NOMO-1 (cell line): ENCODE measurements at regions not wholly inside any gene's neighbourhood (a gene's known extent, or its start where the extent isn't known, plus 50 kb on each side); places are given as distances from the start of the nearest gene placed in this dataset.

ENCODE experiments used
- DNase-seq, 2 experiments: peaks; one replicate each; lab custom pipeline; 2025; ENCODE audit not compliant: unreplicated experiment in 2 of 2; lab: John Stamatoyannopoulos, UW

- no peak for DNase-seq
Measured at GRCh38 chr4:14917298-14917633, 85.0 kb upstream of the CPEB2 start.

GRCh38 chr4:14918336-14918735 is 83.9 kb upstream of the CPEB2 start:
- DNase-seq = no peak

- DNase-seq = no peak
Measured at GRCh38 chr4:14919785-14920184, 82.5 kb upstream of the CPEB2 start.

DNA sequence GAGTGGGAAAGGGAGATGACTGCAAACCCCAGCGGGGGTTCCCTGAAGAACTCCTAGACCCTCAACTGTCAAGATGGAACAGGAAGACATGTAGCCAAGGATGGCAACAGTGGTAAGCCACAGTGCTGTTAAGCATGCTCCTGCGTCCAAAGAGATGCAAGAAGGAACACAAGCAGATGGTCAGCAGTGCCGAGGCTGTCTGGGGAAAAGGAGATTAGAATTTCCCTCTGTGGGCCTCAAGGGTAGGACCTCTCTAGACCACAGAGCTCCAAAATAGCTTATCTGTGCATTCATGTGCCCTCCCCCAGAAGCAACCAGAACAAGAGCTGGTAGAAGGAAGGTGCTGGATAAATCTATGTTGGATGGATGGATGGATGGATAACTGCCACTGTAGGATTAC is 82.0 kb upstream of the CPEB2 start:
- DNase-seq = no peak

DNA sequence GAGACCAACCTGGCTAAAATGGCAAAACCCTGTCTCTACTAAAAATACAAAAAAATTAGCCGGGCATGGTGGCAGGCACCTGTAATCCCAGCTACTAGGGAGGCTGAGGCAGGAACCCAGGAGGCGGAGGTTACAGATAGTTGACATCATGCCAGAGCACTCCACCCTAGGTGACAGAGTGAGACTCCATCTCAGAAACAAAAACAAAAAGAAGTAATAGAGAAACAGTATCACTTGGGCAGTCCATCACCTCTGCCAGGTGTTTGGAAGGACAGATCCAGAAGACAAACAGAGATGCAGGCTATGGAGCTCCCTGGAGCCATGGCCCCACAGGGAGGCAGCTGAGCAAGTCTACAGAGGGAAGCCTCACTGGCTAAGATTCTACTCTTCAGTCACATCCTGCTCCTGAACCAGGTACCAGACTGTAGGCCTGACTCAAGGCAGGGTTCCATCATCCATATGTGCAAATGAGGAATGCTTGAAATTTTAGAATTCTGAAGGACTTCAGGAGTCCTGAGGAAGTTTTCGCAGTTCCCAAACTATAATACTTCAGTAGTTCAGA is 81.4 kb upstream of the CPEB2 start:
- peak in 1 of 2 experiments; percentile 24 for DNase-seq

DNA sequence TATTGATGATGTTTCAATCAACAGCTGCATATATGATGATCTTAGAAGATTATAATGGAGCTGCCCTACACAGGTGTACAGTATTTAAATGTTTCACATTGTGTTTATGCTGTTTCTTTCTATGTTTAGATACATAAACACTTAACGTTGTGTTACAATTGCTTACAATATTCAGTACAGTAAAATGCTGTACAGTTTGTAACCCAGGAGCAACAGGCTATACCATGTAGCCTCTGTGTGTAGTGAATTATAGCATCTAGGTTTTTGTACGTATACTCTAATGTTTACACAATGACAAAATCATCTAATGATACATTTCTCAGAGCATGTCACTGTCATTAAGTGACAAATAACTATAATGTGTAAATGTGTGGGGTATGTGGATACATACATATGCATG is 80.5 kb upstream of the CPEB2 start:
- peak; percentile 2 to 68 for DNase-seq

DNA sequence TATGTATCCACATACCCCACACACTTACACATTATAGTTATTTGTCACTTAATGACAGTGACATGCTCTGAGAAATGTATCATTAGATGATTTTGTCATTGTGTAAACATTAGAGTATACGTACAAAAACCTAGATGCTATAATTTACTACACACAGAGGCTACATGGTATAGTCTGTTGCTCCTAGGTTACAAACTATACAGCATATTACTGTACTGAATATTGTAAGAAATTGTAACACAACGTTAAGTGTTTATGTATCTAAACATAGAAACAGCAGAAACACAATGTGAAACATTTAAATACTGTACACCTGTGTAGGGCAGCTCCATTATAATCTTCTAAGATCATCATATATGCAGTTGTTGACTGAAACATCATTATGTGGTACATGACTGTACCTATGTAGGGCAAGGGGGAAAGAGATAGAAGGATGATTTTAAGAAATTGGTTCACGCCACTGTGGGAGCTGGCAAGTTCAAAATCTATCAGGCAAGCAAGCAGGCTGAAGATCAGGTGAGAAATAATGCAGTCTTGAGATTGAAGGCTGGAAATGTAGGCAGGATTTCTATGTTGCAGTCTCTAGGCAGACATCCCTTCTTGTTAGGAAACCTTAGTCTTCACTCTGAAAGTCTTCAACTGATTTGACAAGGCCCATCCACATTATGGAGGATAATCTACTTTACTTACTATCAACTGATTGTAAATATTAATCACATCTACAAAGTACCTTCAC is 78.0 kb upstream of the CPEB2 start:
- peak in 1 of 2 experiments; percentile 64 for DNase-seq

DNA sequence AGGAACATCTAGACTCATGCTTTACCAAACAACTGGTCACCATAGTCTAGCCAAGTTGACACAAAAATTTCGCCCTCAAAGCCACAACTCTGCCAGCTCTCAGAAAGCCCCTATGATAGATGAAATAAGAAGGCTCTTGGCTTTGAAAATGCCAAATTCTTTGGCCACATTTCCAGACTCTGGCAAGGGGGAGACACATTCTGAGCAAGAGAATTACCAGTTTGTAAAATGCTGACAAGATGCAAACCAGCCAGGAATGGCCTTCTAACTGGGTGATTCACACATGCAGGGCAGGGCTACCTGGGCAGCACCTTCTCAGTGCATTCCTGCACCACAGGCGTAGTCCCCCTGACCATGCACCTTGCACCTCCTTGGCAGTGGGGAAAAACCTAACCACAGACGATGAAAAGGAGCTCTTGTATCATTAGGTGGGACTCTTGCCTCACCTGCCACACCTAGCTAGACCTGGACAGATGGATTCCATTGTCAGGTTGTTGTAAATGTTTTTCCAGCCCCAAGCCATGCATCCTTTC is 77.4 kb upstream of the CPEB2 start:
- DNase-seq = no peak

DNA sequence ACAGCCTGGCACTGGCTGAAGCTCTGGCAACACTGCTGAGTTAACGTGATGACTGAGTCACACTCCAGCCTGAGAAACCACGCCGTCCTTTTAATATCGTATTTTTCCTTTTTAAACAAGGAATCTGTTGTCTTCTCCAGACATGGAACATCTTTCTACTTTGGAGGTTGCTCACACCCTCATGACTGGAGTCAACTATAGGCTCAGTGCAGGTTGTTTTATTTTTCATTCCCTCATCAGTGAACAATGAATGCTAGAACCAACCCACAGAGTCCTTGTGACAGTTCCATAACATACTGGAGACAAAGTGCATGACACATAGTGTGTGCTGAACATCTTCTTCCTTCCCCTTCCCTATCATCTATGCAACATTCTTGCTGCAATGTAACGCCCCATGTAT is 76.8 kb upstream of the CPEB2 start:
- no peak for DNase-seq

- no peak for DNase-seq
Measured at GRCh38 chr4:14926368-14926767, 75.9 kb upstream of the CPEB2 start.

DNA sequence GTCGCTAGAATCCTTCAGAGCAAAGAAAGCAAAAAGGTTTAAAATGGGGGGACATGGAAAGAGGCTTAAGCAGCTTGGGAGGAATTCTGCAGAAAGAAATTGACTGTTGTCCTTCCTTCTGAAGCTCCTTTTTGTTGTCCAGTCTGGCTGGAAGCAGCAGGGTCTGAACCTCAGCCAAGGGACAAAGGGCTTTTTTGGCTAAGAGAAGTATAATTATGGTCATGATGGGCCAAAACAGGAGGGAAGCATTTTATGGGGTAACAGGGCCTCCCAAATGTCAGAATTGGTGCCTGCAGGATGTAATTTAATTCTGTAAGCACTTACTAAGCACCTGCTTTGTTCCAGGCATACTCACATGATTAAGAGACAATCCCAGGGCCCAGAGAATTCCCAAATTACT is 74.2 kb upstream of the CPEB2 start:
- DNase-seq = no peak

GRCh38 chr4:14929669-14930068 is 72.6 kb upstream of the CPEB2 start:
- DNase-seq = no peak

DNA sequence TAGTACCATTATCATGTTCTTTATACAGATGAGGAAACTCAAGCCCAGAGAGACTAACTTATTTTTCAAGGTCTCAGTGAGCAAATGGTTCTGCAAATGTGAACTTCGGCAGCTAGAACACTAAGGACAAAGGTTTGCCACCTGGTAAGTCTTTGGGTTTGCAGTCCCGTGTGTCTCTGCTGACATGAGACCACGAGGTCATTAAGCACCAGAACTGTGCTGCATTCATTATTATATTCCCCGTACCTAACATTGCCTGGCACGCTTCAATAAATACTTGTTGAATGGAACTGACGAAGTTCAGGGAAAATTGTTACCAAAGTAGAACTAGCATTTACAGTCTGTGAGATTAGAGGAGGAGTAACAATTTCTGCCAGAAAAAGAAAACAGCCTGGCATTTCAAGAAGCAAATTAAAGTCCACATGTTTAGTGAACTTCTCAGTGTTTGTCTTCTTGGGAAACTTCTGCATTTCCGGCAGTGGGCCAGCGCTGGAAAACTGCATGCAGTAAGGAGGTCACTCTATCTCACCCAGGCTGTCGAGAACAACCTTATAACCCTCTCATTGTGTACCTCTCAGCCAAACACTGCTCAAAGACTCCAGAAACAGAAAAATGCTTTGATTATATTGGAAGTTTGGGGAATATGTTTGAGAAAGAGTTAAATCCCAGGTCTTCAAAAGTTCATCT is 67.4 kb upstream of the CPEB2 start:
- no peak for DNase-seq

DNA sequence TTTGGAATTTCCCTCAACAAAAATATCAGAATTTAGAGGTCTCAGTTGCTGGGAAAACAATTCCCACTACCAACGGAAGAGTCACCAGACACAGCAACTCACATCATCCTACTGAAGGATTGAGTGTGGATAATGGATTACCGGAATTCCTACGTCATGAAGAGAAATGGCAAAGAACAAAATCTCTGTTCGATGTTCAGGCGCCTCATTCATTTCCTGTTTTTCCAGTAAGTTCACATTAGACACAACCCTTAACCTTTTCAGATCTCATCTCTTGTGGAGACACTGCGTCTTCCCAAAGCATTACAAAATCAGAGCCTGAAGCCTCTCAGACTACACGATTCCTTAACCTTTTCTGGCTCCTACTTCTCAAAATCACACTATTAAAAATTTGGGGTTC is 58.5 kb upstream of the CPEB2 start:
- DNase-seq = no peak

DNA sequence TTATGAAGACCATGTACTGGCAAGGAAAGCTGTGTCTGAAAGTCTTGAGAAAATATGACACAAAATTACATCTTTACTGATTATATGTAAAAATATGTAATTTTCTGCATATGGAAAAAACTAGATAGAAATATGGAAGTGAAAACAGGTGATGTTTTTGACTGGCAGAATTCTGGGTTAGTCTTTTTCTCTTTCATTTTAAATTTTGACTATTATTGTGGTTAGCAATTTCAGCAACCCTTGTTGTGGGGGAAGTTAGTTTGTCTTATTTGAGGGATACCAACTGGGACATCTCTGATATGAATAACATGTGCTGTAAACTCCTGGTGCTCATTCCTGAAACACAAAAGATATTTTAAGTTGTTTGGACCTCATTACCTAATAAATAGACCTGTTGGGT is 49.9 kb upstream of the CPEB2 start:
- no peak for DNase-seq
